Dendritic cell treated with granulocyte-macrophage colony-stimulating factor and Interleukin-4, amounts not matched to agents 40 ng/mL and 50 ng/mL, for 4 days (primary cell): ENCODE measurements at regions not wholly inside any gene's neighbourhood (a gene's known extent, or its start where the extent isn't known, plus 50 kb on each side); places are given as distances from the start of the nearest gene placed in this dataset.

Source experiments
- H3K27ac Mint-ChIP-seq: one replicate; pipeline ENCODE4 v1.8.0; 2022; ENCODE audit warnings: mild to moderate bottlenecking, mixed read lengths
- H3K27me3 Mint-ChIP-seq: one replicate; pipeline ENCODE4 v1.8.0; 2022; ENCODE audit warnings: mild to moderate bottlenecking, mixed read lengths
- H3K36me3 Mint-ChIP-seq: one replicate; pipeline ENCODE4 v1.8.0; 2022; ENCODE audit warnings: low read depth, mixed read lengths
- H3K4me1 Mint-ChIP-seq: one replicate; pipeline ENCODE4 v1.8.0; 2022; ENCODE audit warnings: low read depth, mixed read lengths
- H3K4me3 Mint-ChIP-seq: one replicate; pipeline ENCODE4 v1.8.0; 2022; ENCODE audit warnings: mild to moderate bottlenecking, moderate library complexity, mixed read lengths
- H3K9me3 Mint-ChIP-seq: one replicate; pipeline ENCODE4 v1.8.0; 2022; ENCODE audit warnings: mixed read lengths
- intact Hi-C: fragments of 100-400 bp; cut with micrococcal nuclease; formaldehyde crosslinking; loops from one replicate; pipeline ENCODE4 v1.15.0; 2022

- H3K4me3 Mint-ChIP-seq = no peak overlapping the region
- H3K4me1 Mint-ChIP-seq = peaks cover 28% of the 10 kb centered on the region
- peak overlapping the region; percentile 62 for H3K27ac Mint-ChIP-seq
- no peaks in the 10 kb centered on the region for H3K9me3 Mint-ChIP-seq
- no peaks in the 10 kb centered on the region for H3K36me3 Mint-ChIP-seq
- intact Hi-C loops = no loop called here
- H3K27me3 Mint-ChIP-seq = peaks cover 27% of the 10 kb centered on the region
These were observed 183.0 kb downstream of the PHETA1 start for GRCh38 chr12:111185889-111186227.

DNA sequence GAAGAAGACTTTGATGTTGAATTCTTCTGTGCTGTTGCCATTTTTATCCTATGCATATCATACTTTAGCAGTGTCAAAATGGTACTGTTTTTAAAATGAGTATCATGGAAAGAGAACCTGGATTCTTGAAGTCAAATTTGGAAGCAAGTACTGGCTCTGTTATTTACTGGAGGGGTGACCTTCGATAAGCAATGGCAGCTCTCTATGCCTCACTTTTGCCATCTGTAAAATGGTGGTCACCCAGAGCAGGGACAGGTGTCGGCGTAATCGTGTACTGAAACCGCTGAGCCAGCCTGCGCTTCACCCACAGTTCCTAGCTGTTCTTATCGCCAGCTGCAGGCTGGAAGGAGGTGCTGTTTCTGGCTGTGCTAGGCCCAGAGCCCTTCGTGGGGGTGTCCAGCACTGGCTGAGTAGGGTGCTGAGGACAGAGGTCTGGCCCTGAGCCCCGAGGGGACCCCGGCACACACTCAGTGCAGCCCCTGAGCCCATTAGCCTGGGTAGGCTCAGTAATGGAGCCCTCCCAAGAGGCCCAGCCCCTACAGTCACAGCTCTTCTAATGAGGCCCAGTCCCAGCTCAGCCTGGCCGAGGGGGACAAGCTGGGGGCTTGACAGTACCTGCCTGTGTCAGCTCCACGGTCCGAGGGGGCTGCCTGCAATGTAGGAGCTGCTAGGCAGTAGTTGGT is 183.5 kb downstream of the PHETA1 start:
- peaks cover 33% of the 10 kb centered on the region for H3K4me1 Mint-ChIP-seq
- no peaks in the 10 kb centered on the region for H3K9me3 Mint-ChIP-seq

GRCh38 chr12:111184161-111184560 is 184.7 kb downstream of the PHETA1 start:
- Mint-ChIP-seq H3K4me3 (no peak overlapping the region), H3K27ac (no peak overlapping the region), H3K4me1 (peaks cover 45% of the 10 kb centered on the region), H3K27me3 (peaks cover 23% of the 10 kb centered on the region), H3K36me3 (no peaks in the 10 kb centered on the region), H3K9me3 (no peaks in the 10 kb centered on the region)
- intact Hi-C loops = no loop called here

More for the DNA sequence above, 183.5 kb downstream of the PHETA1 start:
- peaks cover 26% of the 10 kb centered on the region for H3K27me3 Mint-ChIP-seq
- H3K36me3 Mint-ChIP-seq = no peaks in the 10 kb centered on the region
- H3K4me3 Mint-ChIP-seq = no peak overlapping the region
- peak overlapping the region; percentile 62 for H3K27ac Mint-ChIP-seq
- intact Hi-C loops = no loop called here

DNA sequence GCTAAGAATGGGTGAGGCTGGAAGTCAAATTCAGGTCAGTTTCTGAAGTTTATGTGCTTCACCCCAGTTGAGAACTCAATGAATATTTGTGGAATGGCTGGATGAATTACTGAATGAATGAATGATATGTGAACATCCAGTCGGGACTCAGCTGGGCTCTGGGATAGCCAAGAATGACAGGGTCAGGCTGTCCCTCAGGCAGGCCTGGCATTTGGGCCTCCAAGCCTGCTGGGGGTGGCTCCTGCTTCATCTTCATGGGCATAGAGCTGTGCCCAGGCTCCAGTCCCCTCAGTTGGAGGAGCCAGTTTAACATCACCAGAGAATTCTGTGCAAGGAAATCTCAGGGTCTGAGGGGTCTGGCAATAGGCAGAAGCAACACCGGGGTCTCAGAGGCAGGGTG is 185.8 kb downstream of the PHETA1 start:
- intact Hi-C loops = no loop called here
- Mint-ChIP-seq H3K4me3 (no peak overlapping the region), H3K36me3 (no peaks in the 10 kb centered on the region), H3K27ac (no peak overlapping the region), H3K27me3 (peaks cover 20% of the 10 kb centered on the region), H3K4me1 (peaks cover 51% of the 10 kb centered on the region), H3K9me3 (no peaks in the 10 kb centered on the region)

DNA sequence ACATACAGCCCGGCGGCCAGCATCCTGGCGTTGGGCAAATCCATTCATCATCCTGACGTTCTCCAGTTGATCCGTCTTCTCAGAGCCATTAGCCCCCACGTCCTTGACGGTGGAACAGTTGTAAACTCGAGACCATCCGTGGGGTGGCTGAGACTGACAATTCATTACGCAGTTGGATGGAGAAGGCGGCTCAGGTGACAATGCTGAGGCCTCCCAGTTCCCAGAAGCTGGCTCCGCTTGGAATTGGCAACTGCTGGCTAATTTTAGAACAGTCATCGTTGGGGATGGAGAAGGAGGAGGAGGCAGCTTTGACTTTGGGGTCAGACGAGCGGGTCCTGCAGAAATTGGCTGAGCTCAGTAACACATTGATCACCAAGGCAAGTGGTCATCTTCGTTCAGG is 186.5 kb downstream of the PHETA1 start:
- peaks cover 50% of the 10 kb centered on the region for H3K4me1 Mint-ChIP-seq
- H3K27me3 Mint-ChIP-seq = peaks cover 19% of the 10 kb centered on the region
- intact Hi-C loops = no loop called here
- H3K27ac Mint-ChIP-seq = no peak overlapping the region
- H3K4me3 Mint-ChIP-seq = no peak overlapping the region
- no peaks in the 10 kb centered on the region for H3K36me3 Mint-ChIP-seq
- H3K9me3 Mint-ChIP-seq = no peaks in the 10 kb centered on the region

DNA sequence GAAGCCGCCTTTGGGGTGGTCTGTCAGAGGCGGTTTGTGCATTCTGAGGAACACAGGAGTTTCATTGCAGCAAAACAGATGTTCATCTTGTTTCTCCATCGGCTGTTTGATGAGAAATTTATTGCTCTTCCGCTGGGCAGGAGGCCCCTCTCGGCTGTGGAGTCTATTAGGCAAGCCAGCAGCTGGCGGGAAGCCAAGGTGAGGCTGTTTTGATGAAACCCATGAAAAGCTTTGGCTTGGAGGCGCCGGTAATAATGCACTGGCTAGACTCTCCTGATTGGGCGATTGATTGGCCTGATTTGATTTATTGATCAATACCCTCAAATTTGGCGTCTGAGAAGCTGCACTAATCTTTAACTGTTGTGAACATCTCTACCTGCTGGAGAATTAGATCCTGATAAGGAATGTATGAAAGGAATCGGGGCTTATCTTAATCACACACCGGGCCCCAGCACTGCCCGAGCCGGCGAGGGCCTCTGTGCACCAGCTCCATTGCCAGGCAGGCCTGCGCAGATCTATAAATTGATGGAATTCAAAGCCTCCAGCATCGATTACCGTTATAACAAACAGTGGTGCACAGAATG is 187.7 kb downstream of the PHETA1 start:
- H3K27me3 Mint-ChIP-seq = peaks cover 16% of the 10 kb centered on the region
- H3K27ac Mint-ChIP-seq = no peak overlapping the region
- intact Hi-C loops = no loop called here

DNA sequence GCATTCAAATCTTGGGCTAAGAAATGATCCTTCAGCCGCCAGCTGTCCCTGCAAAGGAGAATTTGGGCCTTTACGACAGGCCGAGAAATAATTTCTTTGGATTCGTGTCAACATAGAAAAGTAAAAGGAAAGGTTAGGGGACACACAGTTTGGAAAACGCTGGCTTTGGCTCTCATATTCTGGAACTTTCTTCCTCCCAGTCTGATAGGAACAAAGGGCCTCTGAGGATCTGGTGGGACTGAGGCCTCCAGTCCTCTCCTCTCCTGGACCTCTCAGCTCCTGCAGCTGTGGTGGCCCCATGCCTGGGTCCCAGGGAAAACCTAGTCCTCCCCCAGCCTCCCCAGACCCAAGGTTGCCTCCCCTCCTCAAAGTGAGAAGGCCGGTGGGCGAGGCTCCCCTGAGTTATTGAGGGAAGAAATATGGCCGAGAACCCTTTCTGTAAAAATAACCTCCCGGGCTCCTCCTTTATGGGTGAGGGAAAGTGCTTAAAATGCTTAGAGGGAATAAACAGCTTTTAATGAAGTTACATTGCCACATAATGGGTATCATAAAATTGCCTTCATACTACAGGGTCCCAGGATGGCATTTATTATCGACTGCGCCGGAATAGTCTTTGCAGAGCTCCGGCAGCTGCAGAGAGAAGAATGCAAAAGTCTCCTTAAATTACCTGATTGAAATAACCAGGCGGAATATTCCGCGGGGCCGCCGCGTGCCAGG is 188.3 kb downstream of the PHETA1 start:
- Mint-ChIP-seq H3K4me3 (no peak overlapping the region), H3K4me1 (peaks cover 42% of the 10 kb centered on the region), H3K36me3 (no peaks in the 10 kb centered on the region), H3K27me3 (peaks cover 10% of the 10 kb centered on the region), H3K27ac (no peak overlapping the region), H3K9me3 (no peaks in the 10 kb centered on the region)
- intact Hi-C loops = no loop called here

More for the DNA sequence above, 187.7 kb downstream of the PHETA1 start:
- no peaks in the 10 kb centered on the region for H3K9me3 Mint-ChIP-seq
- H3K36me3 Mint-ChIP-seq = no peaks in the 10 kb centered on the region
- H3K4me1 Mint-ChIP-seq = peaks cover 45% of the 10 kb centered on the region
- H3K4me3 Mint-ChIP-seq = no peak overlapping the region

DNA sequence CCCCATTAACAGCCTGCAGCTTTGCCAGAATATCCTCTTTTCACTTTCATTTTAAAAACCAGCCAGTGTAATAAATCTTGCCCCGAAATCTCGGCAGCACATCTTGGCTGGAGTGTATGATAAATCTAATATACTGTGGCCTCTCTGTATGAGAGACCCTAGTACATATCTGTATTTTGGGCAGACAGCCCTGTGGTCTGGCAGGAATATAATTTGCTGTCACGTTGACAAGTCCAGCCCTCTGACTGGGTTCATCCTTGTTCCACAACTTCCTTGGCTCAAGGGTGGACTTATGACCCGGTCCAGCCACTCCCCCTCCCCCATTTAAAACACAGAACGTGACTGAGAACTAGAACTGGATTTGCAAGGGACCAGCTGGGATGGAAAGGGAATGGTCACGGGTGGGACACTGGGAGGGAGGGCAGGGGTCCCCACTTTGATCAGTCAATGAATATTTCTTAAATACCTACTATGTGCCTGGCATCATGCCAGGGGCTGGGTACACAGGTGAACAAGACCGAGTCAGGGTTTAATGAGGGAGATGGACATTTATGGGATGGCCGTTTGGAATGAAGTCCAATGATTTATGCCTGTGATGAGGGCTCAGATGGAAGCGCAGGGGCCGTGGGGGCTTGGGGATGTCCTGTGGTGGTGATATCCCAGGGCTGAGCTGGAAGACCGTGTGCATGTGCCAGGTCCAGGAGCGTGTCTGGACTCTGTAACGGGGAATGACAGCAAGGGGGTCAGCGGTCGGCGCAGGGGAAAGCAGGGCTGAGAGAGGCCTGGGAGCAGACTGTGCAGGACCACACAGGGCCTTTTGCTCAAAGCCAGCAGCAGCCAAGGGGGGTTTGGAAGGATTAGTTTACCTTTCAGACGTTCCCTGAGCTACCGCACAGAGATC is 190.5 kb downstream of the PHETA1 start:
- Mint-ChIP-seq H3K27me3 (peaks cover 10% of the 10 kb centered on the region), H3K4me1 (peaks cover 61% of the 10 kb centered on the region), H3K27ac (no peak overlapping the region), H3K9me3 (no peaks in the 10 kb centered on the region), H3K4me3 (peak overlapping the region; percentile 20), H3K36me3 (no peaks in the 10 kb centered on the region)
- intact Hi-C loops = loop anchor here (10.0 kb wide), 1 partner anchor 136 kb away; no protein-coding TSS in a partner anchor

- H3K36me3 Mint-ChIP-seq = no peaks in the 10 kb centered on the region
- no peak overlapping the region for H3K27ac Mint-ChIP-seq
- H3K27me3 Mint-ChIP-seq = no peaks in the 10 kb centered on the region
- H3K9me3 Mint-ChIP-seq = no peaks in the 10 kb centered on the region
- H3K4me3 Mint-ChIP-seq = no peak overlapping the region
- intact Hi-C loops = loop anchor here (10.0 kb wide), 1 partner anchor 139 kb away; no protein-coding TSS in a partner anchor
- H3K4me1 Mint-ChIP-seq = peaks cover 73% of the 10 kb centered on the region
These were observed 193.3 kb downstream of the PHETA1 start for GRCh38 chr12:111175396-111176094.

DNA sequence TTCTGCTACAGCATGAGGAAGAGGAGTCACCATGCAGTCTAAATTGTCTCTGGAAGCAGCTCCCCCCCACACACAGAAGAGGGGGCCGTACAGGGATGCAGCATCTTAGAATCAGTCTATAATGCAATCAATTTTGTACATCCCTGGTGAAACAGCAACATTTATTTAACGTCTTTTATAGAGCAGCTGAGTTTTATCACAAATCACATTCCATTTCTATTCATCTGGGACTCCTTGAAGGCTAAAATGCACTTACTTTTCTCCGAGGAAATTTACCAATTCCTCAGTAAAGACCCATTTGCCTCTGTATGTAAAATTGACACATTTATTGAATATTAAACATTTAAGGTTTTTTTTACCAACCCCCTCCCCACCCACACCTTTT is 193.9 kb downstream of the PHETA1 start:
- intact Hi-C loops = loop anchor here (1.0 to 10.0 kb wide), 4 partner anchors 48 to 238 kb away; no protein-coding TSS in a partner anchor
- Mint-ChIP-seq H3K4me1 (peaks cover 71% of the 10 kb centered on the region), H3K27me3 (no peaks in the 10 kb centered on the region), H3K4me3 (no peak overlapping the region), H3K36me3 (no peaks in the 10 kb centered on the region), H3K9me3 (no peaks in the 10 kb centered on the region), H3K27ac (peak overlapping the region; percentile 63)

DNA sequence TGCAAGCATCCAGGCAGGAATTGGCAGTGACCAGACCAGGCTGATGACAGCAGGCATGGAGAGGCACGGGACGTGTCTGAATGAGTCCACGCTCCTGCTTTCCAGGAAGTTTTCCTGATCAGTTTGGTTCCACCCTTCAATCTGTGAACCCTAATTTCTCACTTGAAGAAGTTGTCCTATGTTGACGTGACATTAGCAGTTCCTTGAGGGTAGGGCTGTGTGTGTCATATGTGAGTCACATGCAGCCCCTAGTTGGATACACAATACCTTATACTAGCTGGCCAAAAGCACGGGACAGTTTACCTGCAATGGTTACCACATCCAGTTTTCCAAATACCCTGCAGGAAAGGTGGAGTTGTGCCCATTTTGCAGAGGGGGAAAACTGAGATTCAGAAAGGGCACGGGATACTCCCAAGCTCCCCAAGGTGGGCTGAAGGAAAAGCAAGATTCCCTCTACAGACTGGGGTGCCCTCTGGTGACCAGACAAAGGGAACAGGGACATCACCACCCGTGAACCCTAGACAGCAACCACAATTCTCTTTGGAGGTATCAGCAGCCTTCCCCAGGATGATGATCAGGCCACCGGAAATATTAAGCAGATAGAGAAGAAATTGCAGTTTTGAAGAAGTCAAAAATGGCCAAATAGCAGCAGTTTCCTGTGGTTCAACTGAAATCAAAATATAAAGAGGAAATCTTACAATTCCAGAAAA is 194.5 kb downstream of the PHETA1 start:
- Mint-ChIP-seq H3K27ac (peak overlapping the region; percentile 63), H3K4me1 (peaks cover 71% of the 10 kb centered on the region), H3K4me3 (no peak overlapping the region), H3K27me3 (no peaks in the 10 kb centered on the region), H3K36me3 (no peaks in the 10 kb centered on the region), H3K9me3 (no peaks in the 10 kb centered on the region)
- intact Hi-C loops = loop anchor here (1.0 to 10.0 kb wide), 4 partner anchors 47 to 237 kb away; no protein-coding TSS in a partner anchor

DNA sequence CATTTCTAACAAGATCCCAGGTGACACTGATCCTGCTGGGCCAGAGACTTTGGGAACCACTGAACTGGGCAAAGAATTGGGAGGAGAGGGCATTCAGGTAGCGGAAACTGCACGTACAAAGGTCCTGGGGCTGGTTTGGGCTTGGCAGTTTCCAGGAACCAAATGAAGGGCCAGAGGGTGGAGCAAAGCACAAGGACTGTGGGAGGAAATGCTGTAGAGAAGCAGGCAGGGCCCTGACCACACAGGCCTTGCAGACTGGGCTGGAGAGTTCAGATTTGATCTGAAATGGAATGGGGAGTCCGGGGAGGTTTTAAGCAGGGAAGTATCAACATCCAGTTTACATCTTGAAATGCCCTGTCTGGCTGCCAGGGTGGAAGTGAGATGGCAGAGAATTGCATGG is 195.1 kb downstream of the PHETA1 start:
- no peaks in the 10 kb centered on the region for H3K9me3 Mint-ChIP-seq
- H3K27me3 Mint-ChIP-seq = no peaks in the 10 kb centered on the region
- peak overlapping the region; percentile 63 for H3K27ac Mint-ChIP-seq
- H3K4me1 Mint-ChIP-seq = peaks cover 73% of the 10 kb centered on the region
- H3K36me3 Mint-ChIP-seq = no peaks in the 10 kb centered on the region
- intact Hi-C loops = loop anchor here (1.0 to 10.0 kb wide), 4 partner anchors 47 to 237 kb away; no protein-coding TSS in a partner anchor
- no peak overlapping the region for H3K4me3 Mint-ChIP-seq
